GM12874 (cell line): ENCODE measurements at regions not wholly inside any gene's neighbourhood (a gene's known extent, or its start where the extent isn't known, plus 50 kb on each side); places are given as distances from the start of the nearest gene placed in this dataset.

Source experiments
- CTCF ChIP-seq: IDR thresholded peaks from 2 replicates; pipeline ENCODE4 v1.5.1; 2011; ENCODE audit warnings: low read depth, mild to moderate bottlenecking, control low read depth, low read length, moderate library complexity; ENCODE audit not compliant: insufficient read depth

- TF ChIP-seq CTCF = no peak
Observed at GRCh38 chr12:127070515-127071157, 1196.3 kb upstream of the TMEM132C start.

GRCh38 chr12:127074161-127074560 lies 1192.8 kb upstream of the TMEM132C start:
- no peak for TF ChIP-seq CTCF

GRCh38 chr12:127075981-127076380 lies 1191.0 kb upstream of the TMEM132C start:
- no peak for TF ChIP-seq CTCF

- no peak for TF ChIP-seq CTCF
Observed at GRCh38 chr12:127077262-127078045, 1189.5 kb upstream of the TMEM132C start.

GRCh38 chr12:127078577-127079350 lies 1188.2 kb upstream of the TMEM132C start:
- no peak for TF ChIP-seq CTCF

- no peak for TF ChIP-seq CTCF
Observed at GRCh38 chr12:127079636-127080035, 1187.3 kb upstream of the TMEM132C start.

- TF ChIP-seq CTCF = no peak
Observed at GRCh38 chr12:127081058-127081457, 1185.9 kb upstream of the TMEM132C start.
